Fibroblast of lung (primary cell): ENCODE measurements at regions not wholly inside any gene's neighbourhood (a gene's known extent, or its start where the extent isn't known, plus 50 kb on each side); places are given as distances from the start of the nearest gene placed in this dataset.

Experiments used
- DNase-seq, 2 donors: peaks; one replicate each; pipeline versions ENCODE4 v3.0.0 to v3.0.0-alpha.2; 2010; ENCODE audit warnings: low read depth in 2 of 2
- H2AFZ ChIP-seq: 2 replicates; pipeline ENCODE4 v1.5.1; 2012; ENCODE audit warnings: low read length, control low read depth, inconsistent platforms
- H3K27ac ChIP-seq: 2 replicates; pipeline ENCODE4 v1.5.1; 2011; ENCODE audit warnings: low read length, control low read depth; ENCODE audit not compliant: insufficient read depth
- H3K27me3 ChIP-seq: 2 replicates; pipeline ENCODE4 v1.5.1; 2011; ENCODE audit warnings: mild to moderate bottlenecking, low read length; ENCODE audit not compliant: control insufficient read depth, insufficient read depth
- H3K36me3 ChIP-seq: 2 replicates; pipeline ENCODE4 v1.5.1; 2011; ENCODE audit warnings: low read length; ENCODE audit not compliant: control insufficient read depth, insufficient read depth
- H3K4me1 ChIP-seq: 2 replicates; pipeline ENCODE4 v1.5.1; 2011; ENCODE audit warnings: low read length; ENCODE audit not compliant: control insufficient read depth, insufficient read depth; ENCODE audit errors: extremely low read depth
- H3K4me2 ChIP-seq: 2 replicates; pipeline ENCODE4 v1.5.1; 2011; ENCODE audit warnings: low read length, control low read depth; ENCODE audit not compliant: insufficient read depth; ENCODE audit errors: extremely low read depth
- H3K4me3 ChIP-seq, 4 experiments: fragments of 200-600 bp in 1 of 4; sonication (generic) in 1 of 4; replicated peaks in 1 of 4; 2 replicates each; pipeline ENCODE4 v1.5.1; 2011 to 2016; ENCODE audit warnings: low read length in 4 of 4, low read depth in 3 of 4, mild to moderate bottlenecking in 3 of 4, control low read depth in 2 of 4, inconsistent platforms in 1 of 4, mixed read lengths in 1 of 4; ENCODE audit not compliant: insufficient read depth in 1 of 4; ENCODE audit errors: control extremely low read depth in 1 of 4
- H3K79me2 ChIP-seq: 2 replicates; pipeline ENCODE4 v1.5.1; 2012; ENCODE audit warnings: mild to moderate bottlenecking, low read length, inconsistent platforms; ENCODE audit not compliant: control insufficient read depth, insufficient read depth
- H3K9ac ChIP-seq: 2 replicates; pipeline ENCODE4 v1.5.1; 2011; ENCODE audit warnings: mild to moderate bottlenecking, low read length, control low read depth; ENCODE audit not compliant: insufficient read depth
- H3K9me3 ChIP-seq: 2 replicates; pipeline ENCODE4 v1.5.1; 2012; ENCODE audit warnings: low read depth, low read length; ENCODE audit not compliant: control insufficient read depth, insufficient read depth
- H4K20me1 ChIP-seq: 2 replicates; pipeline ENCODE4 v1.5.1; 2011; ENCODE audit warnings: low read length; ENCODE audit not compliant: control insufficient read depth, insufficient read depth; ENCODE audit errors: extremely low read depth
- CTCF ChIP-seq, 2 donors: IDR thresholded peaks in 1 of 2; conservative IDR thresholded peaks in 1 of 2; 1 replicate in 1 of 2; 2 replicates in 1 of 2; pipeline ENCODE4 v1.5.1; 2011 to 2012; ENCODE audit warnings: low read length in 2 of 2, control low read depth in 1 of 2, inconsistent platforms in 1 of 2, low read depth in 1 of 2, mild to moderate bottlenecking in 1 of 2
- EZH2 ChIP-seq: IDR thresholded peaks from 2 replicates; pipeline ENCODE4 v1.5.1; 2012; ENCODE audit warnings: low read length, control low read depth, mild to moderate bottlenecking; ENCODE audit errors: missing control alignments

- no peaks in the 10 kb centered on the region for H3K9me3 ChIP-seq
- H3K4me3 ChIP-seq = no peak overlapping the region
- H3K27me3 ChIP-seq = no peaks in the 10 kb centered on the region
- no peaks in the 10 kb centered on the region for H4K20me1 ChIP-seq
- H3K9ac ChIP-seq = no peak overlapping the region
- no peak for DNase-seq
- H3K79me2 ChIP-seq = no peaks in the 10 kb centered on the region
- no peak overlapping the region for H2AFZ ChIP-seq
- no peaks in the 10 kb centered on the region for H3K4me1 ChIP-seq
- H3K27ac ChIP-seq = no peak overlapping the region
- TF ChIP-seq CTCF (conservative IDR thresholded peaks at IDR 0.05 in 1 of 2, IDR thresholded peaks at IDR 0.05 in 1 of 2; ENCODE audit: low read depth in 1 of 2, low read length in 2 of 2) (no peak), EZH2 (no peak)
- H3K36me3 ChIP-seq = no peaks in the 10 kb centered on the region
- no peak overlapping the region for H3K4me2 ChIP-seq
Measured at GRCh38 chr11:86119906-86120305, 51.0 kb upstream of the PICALM start.

GRCh38 chr11:86119077-86119476 is 50.2 kb upstream of the PICALM start:
- no peaks in the 10 kb centered on the region for H3K9me3 ChIP-seq
- no peaks in the 10 kb centered on the region for H3K27me3 ChIP-seq
- H3K4me1 ChIP-seq = no peaks in the 10 kb centered on the region
- no peak for TF ChIP-seq CTCF (conservative IDR thresholded peaks at IDR 0.05 in 1 of 2, IDR thresholded peaks at IDR 0.05 in 1 of 2; ENCODE audit: low read depth in 1 of 2, low read length in 2 of 2)
- no peak overlapping the region for H3K9ac ChIP-seq
- no peak overlapping the region for H2AFZ ChIP-seq
- no peaks in the 10 kb centered on the region for H3K79me2 ChIP-seq
- H4K20me1 ChIP-seq = no peaks in the 10 kb centered on the region
- no peak overlapping the region for H3K4me2 ChIP-seq
- no peak overlapping the region for H3K27ac ChIP-seq
- DNase-seq = peak; percentile 35 to 67
- no peak overlapping the region for H3K4me3 ChIP-seq
- no peaks in the 10 kb centered on the region for H3K36me3 ChIP-seq
